HepG2 (cell line): ENCODE measurements at regions not wholly inside any gene's neighbourhood (a gene's known extent, or its start where the extent isn't known, plus 50 kb on each side); places are given as distances from the start of the nearest gene placed in this dataset.

Source experiments
- ATAC-seq: fragments of 200-7000 bp; cut with Tn5 transposase; 3 replicates; pipeline ENCODE4 v1.9.1; 2020; ENCODE audit warnings: mild to moderate bottlenecking, moderate library complexity
- BruUV-seq: library from RNA; stranded (reverse); fragments of 400-500 nt; replicated peaks from 2 replicates; lab custom pipeline; 2021; lab: Mats Ljungman, UMichigan
- CTCF ChIA-PET: fragments of 300-600 bp; formaldehyde crosslinking; extraction: SDS; loops from one replicate; lab custom pipeline; 2021; ENCODE audit warnings: low total read pairs, inconsistent platforms, low intra/inter-chr PET ratio; lab: Yijun Ruan, JAX
- POLR2A ChIA-PET: fragments of 350-600 bp; sonication (Branson Sonifier 250); formaldehyde crosslinking; loops from one replicate; lab custom pipeline; 2020; ENCODE audit warnings: antibody characterized with exemption, inconsistent platforms; lab: Yijun Ruan, JAX
- DNase-seq: peaks from one replicate; pipeline ENCODE4 v3.0.0-alpha.2; 2015; ENCODE audit warnings: low spot score
- FAIRE-seq: peaks from 3 replicates; lab custom pipeline; 2011; peaks lifted over from hg19 to GRCh38; lab: Jason Lieb, UNC
- H2AFZ ChIP-seq: one replicate; pipeline ENCODE4 v1.6.1; 2011; ENCODE audit warnings: low read length, inconsistent platforms
- H3K27ac ChIP-seq: fragments of 300-600 bp; 3 replicates; pipeline ENCODE4 v1.8.0; 2011; ENCODE audit warnings: mixed run types, mild to moderate bottlenecking, mixed read lengths, low read length, inconsistent platforms; ENCODE audit not compliant: insufficient read depth; ENCODE audit errors: extremely low read length
- H3K27me3 ChIP-seq, 2 experiments: fragments of 200-600 bp in 1 of 2; 2 replicates in 1 of 2; 3 replicates in 1 of 2; pipeline versions ENCODE4 v1.6.0 to v1.8.0; 2011; ENCODE audit warnings: low read length in 2 of 2, mild to moderate bottlenecking in 2 of 2, moderate library complexity in 2 of 2, inconsistent platforms in 1 of 2; ENCODE audit not compliant: insufficient read depth in 2 of 2, control insufficient read depth in 1 of 2
- H3K36me3 ChIP-seq, 2 experiments: fragments of 200-600 bp in 1 of 2; replicated peaks in 1 of 2; 2 replicates in 1 of 2; 3 replicates in 1 of 2; pipeline versions ENCODE4 v1.5.1 to v1.8.0; 2011; ENCODE audit warnings: low read length in 2 of 2, inconsistent platforms in 1 of 2; ENCODE audit not compliant: insufficient read depth in 2 of 2, control insufficient read depth in 1 of 2
- H3K4me1 ChIP-seq: 2 replicates; pipeline ENCODE4 v1.5.1; 2012; ENCODE audit warnings: low read length, inconsistent platforms; ENCODE audit not compliant: insufficient read depth
- H3K4me2 ChIP-seq: 2 replicates; pipeline ENCODE4 v1.6.0; 2011; ENCODE audit warnings: low read depth, low read length, inconsistent platforms
- H3K4me3 ChIP-seq, 3 experiments: fragments of 200-600 bp in 1 of 3; sonication (generic), shearing (Covaris generic) in 1 of 3; replicated peaks in 1 of 3; 2 replicates each; pipeline ENCODE4 v1.5.1; 2011 to 2016; ENCODE audit warnings: low read length in 3 of 3, inconsistent platforms in 2 of 3, low read depth in 2 of 3, mild to moderate bottlenecking in 2 of 3, control low read depth in 1 of 3, mixed read lengths in 1 of 3; ENCODE audit not compliant: insufficient read depth in 1 of 3
- H3K79me2 ChIP-seq: one replicate; pipeline ENCODE4 v1.6.1; 2011; ENCODE audit warnings: low read length, inconsistent platforms; ENCODE audit not compliant: insufficient read depth
- H3K9ac ChIP-seq: 2 replicates; pipeline ENCODE4 v1.6.0; 2011; ENCODE audit warnings: mild to moderate bottlenecking, low read depth, low read length, inconsistent platforms; ENCODE audit not compliant: insufficient read depth
- H3K9me3 ChIP-seq: 2 replicates; pipeline ENCODE4 v1.5.1; 2012; ENCODE audit warnings: mild to moderate bottlenecking, low read length
- H4K20me1 ChIP-seq: 2 replicates; pipeline ENCODE4 v1.6.0; 2011; ENCODE audit warnings: inconsistent platforms, mild to moderate bottlenecking, low read length, moderate library complexity; ENCODE audit not compliant: insufficient read depth
- AFF4 ChIP-seq: sonication (generic); formaldehyde crosslinking; IDR thresholded peaks from 2 replicates; pipeline ENCODE4 v1.4.0; 2020; ENCODE audit warnings: missing genetic modification reagents
- FOXP1 ChIP-seq, 2 experiments: fragments of 450-650 bp in 1 of 2; IDR thresholded peaks; 2 replicates each; pipeline ENCODE4 v1.6.1; 2017 to 2018; ENCODE audit warnings: antibody characterized with exemption in 1 of 2
- FOXP4 ChIP-seq: sonication (generic); formaldehyde crosslinking; IDR thresholded peaks from 2 replicates; pipeline ENCODE4 v1.4.0; 2020; ENCODE audit warnings: missing genetic modification reagents
- FUBP1 ChIP-seq: sonication (generic); formaldehyde crosslinking; IDR thresholded peaks from 2 replicates; pipeline ENCODE4 v1.5.1; 2020; ENCODE audit warnings: missing genetic modification reagents, mild to moderate bottlenecking, borderline replicate concordance
- HNRNPK ChIP-seq: fragments of 200-400 bp; formaldehyde crosslinking; IDR thresholded peaks from 2 replicates; pipeline ENCODE4 v1.6.1; 2018; ENCODE audit warnings: low read length, low read depth, moderate library complexity, mild to moderate bottlenecking; ENCODE audit not compliant: poor library complexity, severe bottlenecking
- ISL2 ChIP-seq: sonication (generic); formaldehyde crosslinking; IDR thresholded peaks from 2 replicates; pipeline ENCODE4 v1.5.0; 2020; ENCODE audit warnings: missing genetic modification reagents
- MED8 ChIP-seq: sonication (generic); formaldehyde crosslinking; IDR thresholded peaks from 2 replicates; pipeline ENCODE4 v1.8.1; 2023; ENCODE audit warnings: mild to moderate bottlenecking, missing genetic modification reagents; ENCODE audit not compliant: insufficient replicate concordance
- MZF1 ChIP-seq: sonication (generic); formaldehyde crosslinking; IDR thresholded peaks from 2 replicates; pipeline ENCODE4 v1.8.1; 2023; ENCODE audit warnings: mild to moderate bottlenecking, missing genetic modification reagents, borderline replicate concordance
- PAF1 ChIP-seq: IDR thresholded peaks from 2 replicates; pipeline ENCODE4 v1.6.1; 2016; ENCODE audit warnings: missing genetic modification reagents, missing compliant biosample characterization
- ZNF333 ChIP-seq: sonication (generic); formaldehyde crosslinking; IDR thresholded peaks from 2 replicates; pipeline ENCODE4 v1.4.0; 2020; ENCODE audit warnings: mild to moderate bottlenecking, missing genetic modification reagents, borderline replicate concordance
- ZNF557 ChIP-seq: sonication (generic); formaldehyde crosslinking; IDR thresholded peaks from 2 replicates; pipeline ENCODE4 v1.4.0; 2020; ENCODE audit warnings: missing genetic modification reagents
- ZNF7 ChIP-seq: IDR thresholded peaks from 2 replicates; pipeline ENCODE4 v1.6.1; 2016; ENCODE audit warnings: missing biosample characterization, missing genetic modification reagents
- ZNF704 ChIP-seq: sonication (generic); formaldehyde crosslinking; IDR thresholded peaks from 2 replicates; pipeline ENCODE4 v1.8.1; 2023; ENCODE audit warnings: mild to moderate bottlenecking, inconsistent platforms, moderate library complexity, missing genetic modification reagents, borderline replicate concordance
- ZNF749 ChIP-seq: sonication (generic); formaldehyde crosslinking; IDR thresholded peaks from 2 replicates; pipeline ENCODE4 v1.8.0; 2022; ENCODE audit warnings: mild to moderate bottlenecking, missing genetic modification reagents, moderate library complexity, borderline replicate concordance
- ZNF780A ChIP-seq: sonication (generic); formaldehyde crosslinking; IDR thresholded peaks from 2 replicates; pipeline ENCODE4 v1.8.0; 2022; ENCODE audit warnings: mild to moderate bottlenecking, missing genetic modification reagents, moderate library complexity
- in situ Hi-C: cut with HindIII; loops from 2 replicates; pipeline ENCODE4 v1.10.0; 2017; ENCODE audit warnings: low pct_unique_long_range_greater_than_20kb; ENCODE audit not compliant: extremely low pct_ligation_motif_present
- intact Hi-C: fragments of 100-400 bp; cut with micrococcal nuclease; formaldehyde crosslinking; loops from one replicate; pipeline ENCODE4 v1.10.0; 2022; ENCODE audit not compliant: unreplicated experiment

- TF ChIP-seq ZNF704 (CRISPR knock-in tag) (no peak), ZNF557 (CRISPR knock-in tag) (no peak), PAF1 (CRISPR knock-in tag) (no peak), HNRNPK (no peak), MED8 (CRISPR knock-in tag) (no peak), ZNF780A (no peak), FOXP1 (IDR thresholded peaks at IDR 0.05) (no peak), FOXP1 (CRISPR knock-in tag; IDR thresholded peaks at IDR 0.05) (no peak)
Measured at GRCh38 chr12:88958946-88959345, 378.7 kb upstream of the KITLG start (continued).

- Histone ChIP-seq H3K79me2 (no peaks in the 10 kb centered on the region), H4K20me1 (no peaks in the 10 kb centered on the region), H3K4me3 (no peak overlapping the region), H3K36me3 (no peaks in the 10 kb centered on the region), H3K4me2 (no peak overlapping the region), H3K9ac (no peak overlapping the region), H3K27me3 (no peaks in the 10 kb centered on the region), H3K27ac (no peak overlapping the region), H2AFZ (no peak overlapping the region), H3K4me1 (peaks cover 23% of the 10 kb centered on the region), H3K9me3 (no peaks in the 10 kb centered on the region)
- POLR2A ChIA-PET, result no interaction called here
- BruUV-seq, result no TSS peak
- intact Hi-C loops, result no loop called here
- DNase-seq (peak; percentile 46), ATAC-seq (no peak), FAIRE-seq (no peak)
- in situ Hi-C loops, result no loop called here
- CTCF ChIA-PET, result no interaction called here
- no peak for TF ChIP-seq FOXP1 (IDR thresholded peaks at IDR 0.05)
- 0 out of 2 replicates have a peak, but pooled peaks have one; percentile 11 for TF ChIP-seq FOXP1 (CRISPR knock-in tag; IDR thresholded peaks at IDR 0.05)
- TF ChIP-seq ZNF749 (CRISPR knock-in tag), result no peak
- TF ChIP-seq MZF1 (CRISPR knock-in tag), result no peak
- no peak for TF ChIP-seq AFF4 (CRISPR knock-in tag)
- TF ChIP-seq ZNF333 (CRISPR knock-in tag), result no peak
- TF ChIP-seq ISL2 (CRISPR knock-in tag), result peak; percentile 55; the same call in 1 of the 2 replicates
- TF ChIP-seq FUBP1 (CRISPR knock-in tag), result no peak
- no peak for TF ChIP-seq ZNF7 (CRISPR knock-in tag)
- 0 out of 2 replicates have a peak, but pooled peaks have one; percentile 9 for TF ChIP-seq FOXP4 (CRISPR knock-in tag)
Measured at GRCh38 chr12:88958153-88958552, 377.9 kb upstream of the KITLG start.
